ENCODE measurements at regions not wholly inside any gene's neighbourhood (a gene's known extent, or its start where the extent isn't known, plus 50 kb on each side); places are given as distances from the start of the nearest gene placed in this dataset.
"Not testable (repeated sequence)": the region's sequence is repeated elsewhere in the genome, so short reads cannot be mapped to it uniquely, and the experiment has no call there.

- H3K4me2 ChIP-seq: no peak overlapping the region
- WGBS (ENCODE audit: low lambda C conversion rate, missing lambda C conversion rate): 65% methylated on average over 10 of the region's 10 CpGs
- H3K27ac ChIP-seq: no peak overlapping the region
- H3K4me1 ChIP-seq (ENCODE audit: insufficient read depth): peaks cover 9% of the 10 kb centered on the region
- H3K9me3 ChIP-seq (ENCODE audit: low read depth): no peaks in the 10 kb centered on the region
- no peaks in the 10 kb centered on the region for H3K79me2 ChIP-seq
- H3K36me3 ChIP-seq (replicated peaks; ENCODE audit: insufficient read depth, low read depth): no peaks in the 10 kb centered on the region
- H2AFZ ChIP-seq: no peak overlapping the region
- TF ChIP-seq EZH2 (IDR thresholded peaks at IDR 0.05; ENCODE audit: borderline replicate concordance): no peak
- TF ChIP-seq EZH2phosphoT487 (IDR thresholded peaks at IDR 0.05; ENCODE audit: low read depth, severe bottlenecking, unreplicated experiment): no peak
- no peak for TF ChIP-seq CTCF (IDR thresholded peaks at IDR 0.05; ENCODE audit: poor library complexity)
- no peaks in the 10 kb centered on the region for H3K27me3 ChIP-seq
- no peak for DNase-seq (ENCODE audit: low spot score)
- no peaks in the 10 kb centered on the region for H4K20me1 ChIP-seq (ENCODE audit: insufficient read depth, poor library complexity, severe bottlenecking)
- no peaks in the 10 kb centered on the region for H3K9me2 ChIP-seq (replicated peaks; ENCODE audit: insufficient read depth)
- no peak overlapping the region for H3K4me3 ChIP-seq
Measured at GRCh38 chr6:133131621-133132465, 109.3 kb upstream of the EYA4 start.

GRCh38 chr6:133132466-133132971 lies 108.6 kb upstream of the EYA4 start:
- Histone ChIP-seq H3K4me1 (ENCODE audit: insufficient read depth) (peaks cover 9% of the 10 kb centered on the region), H3K79me2 (no peaks in the 10 kb centered on the region), H3K27me3 (no peaks in the 10 kb centered on the region), H3K27ac (no peak overlapping the region), H3K9me2 (replicated peaks; ENCODE audit: insufficient read depth) (no peaks in the 10 kb centered on the region), H3K9me3 (ENCODE audit: low read depth) (no peaks in the 10 kb centered on the region), H3K4me2 (no peak overlapping the region), H4K20me1 (ENCODE audit: insufficient read depth, poor library complexity, severe bottlenecking) (no peaks in the 10 kb centered on the region), H3K36me3 (replicated peaks; ENCODE audit: insufficient read depth, low read depth) (no peaks in the 10 kb centered on the region), H3K4me3 (no peak overlapping the region), H2AFZ (no peak overlapping the region)
- no peak for DNase-seq (ENCODE audit: low spot score)
- WGBS (ENCODE audit: low lambda C conversion rate, missing lambda C conversion rate): 56% methylated on average over 12 of the region's 12 CpGs
- no peak for TF ChIP-seq EZH2phosphoT487 (IDR thresholded peaks at IDR 0.05; ENCODE audit: low read depth, severe bottlenecking, unreplicated experiment)
- no peak for TF ChIP-seq CTCF (IDR thresholded peaks at IDR 0.05; ENCODE audit: poor library complexity)
- no peak for TF ChIP-seq EZH2 (IDR thresholded peaks at IDR 0.05; ENCODE audit: borderline replicate concordance)

GRCh38 chr6:133136177-133136880 lies 104.8 kb upstream of the EYA4 start:
- H3K79me2 ChIP-seq: no peaks in the 10 kb centered on the region
- no peak for TF ChIP-seq EZH2 (IDR thresholded peaks at IDR 0.05; ENCODE audit: borderline replicate concordance)
- H3K4me2 ChIP-seq: no peak overlapping the region
- H3K9me3 ChIP-seq (ENCODE audit: low read depth): no peaks in the 10 kb centered on the region
- no peaks in the 10 kb centered on the region for H3K27me3 ChIP-seq
- no peak overlapping the region for H3K4me3 ChIP-seq
- no peak for DNase-seq (ENCODE audit: low spot score)
- H4K20me1 ChIP-seq (ENCODE audit: insufficient read depth, poor library complexity, severe bottlenecking): no peaks in the 10 kb centered on the region
- no peak overlapping the region for H2AFZ ChIP-seq
- peaks cover 3% of the 10 kb centered on the region for H3K4me1 ChIP-seq (ENCODE audit: insufficient read depth)
- H3K36me3 ChIP-seq (replicated peaks; ENCODE audit: insufficient read depth, low read depth): no peaks in the 10 kb centered on the region
- no peak overlapping the region for H3K27ac ChIP-seq
- H3K9me2 ChIP-seq (replicated peaks; ENCODE audit: insufficient read depth): no peaks in the 10 kb centered on the region
- WGBS (ENCODE audit: low lambda C conversion rate, missing lambda C conversion rate): 91% methylated on average over 1 of the region's 1 CpG

GRCh38 chr6:133147470-133148184 lies 93.5 kb upstream of the EYA4 start:
- H2AFZ ChIP-seq; H3K9me3 ChIP-seq (ENCODE audit: low read depth); H3K27ac ChIP-seq; H3K4me3 ChIP-seq; H3K4me1 ChIP-seq (ENCODE audit: insufficient read depth); H3K27me3 ChIP-seq; H3K79me2 ChIP-seq; H3K36me3 ChIP-seq (replicated peaks; ENCODE audit: insufficient read depth, low read depth); DNase-seq (ENCODE audit: low spot score); H3K4me2 ChIP-seq; H4K20me1 ChIP-seq (ENCODE audit: insufficient read depth, poor library complexity, severe bottlenecking); H3K9me2 ChIP-seq (replicated peaks; ENCODE audit: insufficient read depth): not testable (repeated sequence)
- 89% methylated on average over 30 of the region's 30 CpGs for WGBS (ENCODE audit: low lambda C conversion rate, missing lambda C conversion rate)
